HFF-Myc (cell line): ENCODE measurements at regions not wholly inside any gene's neighbourhood (a gene's known extent, or its start where the extent isn't known, plus 50 kb on each side); places are given as distances from the start of the nearest gene placed in this dataset.

ENCODE experiments used
- DNase-seq: peaks from one replicate; pipeline ENCODE4 v3.0.0-alpha.2; 2011; ENCODE audit warnings: low read depth; ENCODE audit errors: extremely low read depth
- H3K4me3 ChIP-seq: replicated peaks from 2 replicates; pipeline ENCODE4 v1.5.1; 2011; ENCODE audit warnings: low read depth, mild to moderate bottlenecking, control low read depth, low read length
- CTCF ChIP-seq: IDR thresholded peaks from 2 replicates; pipeline ENCODE4 v1.5.1; 2012; ENCODE audit warnings: mild to moderate bottlenecking, low read depth, low read length, control low read depth; ENCODE audit errors: missing control alignments

- peak; percentile 4 for TF ChIP-seq CTCF
- no peak overlapping the region for H3K4me3 ChIP-seq
- peak; percentile 15 for DNase-seq
Observed at GRCh38 chr18:1585881-1586488, 681.3 kb downstream of the ADCYAP1 start.

GRCh38 chr18:1593091-1593490, 688.4 kb downstream of the ADCYAP1 start:
- no peak for TF ChIP-seq CTCF
- no peak overlapping the region for H3K4me3 ChIP-seq
- no peak for DNase-seq

GRCh38 chr18:1595195-1595594, 690.5 kb downstream of the ADCYAP1 start:
- TF ChIP-seq CTCF = no peak
- no peak overlapping the region for H3K4me3 ChIP-seq
- DNase-seq = no peak

GRCh38 chr18:1599196-1599595, 694.5 kb downstream of the ADCYAP1 start:
- DNase-seq = no peak
- H3K4me3 ChIP-seq = no peak overlapping the region
- no peak for TF ChIP-seq CTCF

- TF ChIP-seq CTCF = no peak
- DNase-seq = no peak
- H3K4me3 ChIP-seq = no peak overlapping the region
Observed at GRCh38 chr18:1604751-1605150, 700.1 kb downstream of the ADCYAP1 start.

- no peak overlapping the region for H3K4me3 ChIP-seq
- no peak for DNase-seq
- no peak for TF ChIP-seq CTCF
Observed at GRCh38 chr18:1618364-1618763, 713.7 kb downstream of the ADCYAP1 start.

GRCh38 chr18:1619507-1619906, 714.8 kb downstream of the ADCYAP1 start:
- no peak overlapping the region for H3K4me3 ChIP-seq
- no peak for DNase-seq

More at GRCh38 chr18:1619507-1619906, 714.8 kb downstream of the ADCYAP1 start:
- no peak for TF ChIP-seq CTCF
